K562 (cell line): ENCODE measurements at regions not wholly inside any gene's neighbourhood (a gene's known extent, or its start where the extent isn't known, plus 50 kb on each side); places are given as distances from the start of the nearest gene placed in this dataset.

ENCODE experiments used
- ATAC-seq: fragments of 200-7000 bp; cut with Tn5 transposase; 3 replicates; pipeline ENCODE4 v1.9.1; 2020; ENCODE audit warnings: moderate library complexity
- BruUV-seq: library from RNA; stranded (reverse); fragments of 400-500 nt; replicated peaks from 2 replicates; lab custom pipeline; 2021; lab: Mats Ljungman, UMichigan
- CTCF ChIA-PET: fragments of 300-600 bp; formaldehyde crosslinking; extraction: SDS; loops from one replicate; lab custom pipeline; 2021; ENCODE audit warnings: low intra/inter-chr PET ratio; lab: Yijun Ruan, JAX
- POLR2A ChIA-PET: fragments of 300-600, 350-650 bp; sonication (Branson Sonifier 250); formaldehyde crosslinking; extraction: SDS; loops from one replicate; lab custom pipeline; 2021; ENCODE audit warnings: antibody characterized with exemption, inconsistent platforms; lab: Yijun Ruan, JAX
- DNase-seq, 4 experiments: peaks; one replicate each; pipeline versions ENCODE4 v3.0.0 to v3.0.0-alpha.2; 2011 to 2018; ENCODE audit warnings: low spot score in 3 of 4, mixed read lengths in 3 of 4; ENCODE audit errors: extremely low read depth in 1 of 4
- FAIRE-seq: peaks from 2 replicates; lab custom pipeline; 2011; peaks lifted over from hg19 to GRCh38; lab: Jason Lieb, UNC
- H2AFZ ChIP-seq: 2 replicates; pipeline ENCODE4 v1.6.0; 2011; ENCODE audit warnings: low read depth, low read length, control low read depth, inconsistent platforms
- H3K27ac ChIP-seq: fragments of 200-600 bp; 3 replicates; pipeline ENCODE4 v1.8.0; 2011; ENCODE audit warnings: low read depth, mild to moderate bottlenecking, control low read depth, inconsistent platforms, low read length, moderate library complexity, mixed read lengths; ENCODE audit errors: extremely low read depth
- H3K27me3 ChIP-seq, 2 experiments: fragments of 300-600 bp in 1 of 2; 2 replicates in 1 of 2; 3 replicates in 1 of 2; pipeline versions ENCODE4 v1.6.0 to v1.8.0; 2011; ENCODE audit warnings: inconsistent platforms in 2 of 2, low read length in 2 of 2, mild to moderate bottlenecking in 1 of 2, mixed read lengths in 1 of 2, moderate library complexity in 1 of 2; ENCODE audit not compliant: control insufficient read depth in 2 of 2, insufficient read depth in 2 of 2
- H3K36me3 ChIP-seq: fragments of 300-600 bp; 3 replicates; pipeline ENCODE4 v1.8.0; 2011; ENCODE audit warnings: mild to moderate bottlenecking, low read length, inconsistent platforms; ENCODE audit not compliant: control insufficient read depth, insufficient read depth
- H3K4me1 ChIP-seq, 2 experiments: fragments of 200-600 bp in 1 of 2; replicated peaks in 1 of 2; 2 replicates in 1 of 2; 3 replicates in 1 of 2; pipeline versions ENCODE4 v1.5.1 to v1.8.0; 2011; ENCODE audit warnings: inconsistent platforms in 2 of 2, low read length in 2 of 2, mild to moderate bottlenecking in 1 of 2, mixed read lengths in 1 of 2, moderate library complexity in 1 of 2; ENCODE audit not compliant: control insufficient read depth in 2 of 2, insufficient read depth in 2 of 2
- H3K4me2 ChIP-seq: 2 replicates; pipeline ENCODE4 v1.6.1; 2011; ENCODE audit warnings: low read length, control low read depth, inconsistent platforms, mixed read lengths; ENCODE audit not compliant: insufficient read depth
- H3K4me3 ChIP-seq: fragments of 200-600 bp; sonication (generic), shearing (Covaris generic); 2 replicates; pipeline ENCODE4 v1.5.1; 2016; ENCODE audit warnings: control low read depth, inconsistent platforms
- H3K79me2 ChIP-seq: fragments of 200-600 bp; 3 replicates; pipeline ENCODE4 v1.8.0; 2011; ENCODE audit warnings: low read length, inconsistent platforms; ENCODE audit not compliant: control insufficient read depth, insufficient read depth
- H3K9ac ChIP-seq, 2 experiments: 2 replicates each; pipeline versions ENCODE4 v1.6.0 to v1.6.1; 2011; ENCODE audit warnings: low read depth in 2 of 2, low read length in 2 of 2, control low read depth in 1 of 2, inconsistent platforms in 1 of 2, mild to moderate bottlenecking in 1 of 2, mixed read lengths in 1 of 2; ENCODE audit not compliant: insufficient read depth in 1 of 2
- H3K9me1 ChIP-seq: one replicate; pipeline ENCODE4 v1.6.0; 2011; ENCODE audit warnings: inconsistent platforms, mild to moderate bottlenecking, low read length, moderate library complexity; ENCODE audit not compliant: control insufficient read depth, insufficient read depth
- H3K9me3 ChIP-seq: replicated peaks from 2 replicates; pipeline ENCODE4 v1.5.1; 2011; ENCODE audit warnings: low read depth, low read length, inconsistent platforms; ENCODE audit not compliant: control insufficient read depth, insufficient read depth
- H4K20me1 ChIP-seq: replicated peaks from 2 replicates; pipeline ENCODE4 v1.6.1; 2011; ENCODE audit warnings: low read length, inconsistent platforms, mixed read lengths; ENCODE audit not compliant: control insufficient read depth, insufficient read depth
- ATF6 ChIP-seq: sonication (generic); formaldehyde crosslinking; IDR thresholded peaks from 2 replicates; pipeline ENCODE4 v1.4.0; 2020; ENCODE audit warnings: mild to moderate bottlenecking, missing genetic modification reagents
- CREB1 ChIP-seq, 2 experiments: sonication (generic) in 1 of 2; formaldehyde crosslinking in 1 of 2; IDR thresholded peaks; 2 replicates each; pipeline versions ENCODE4 v1.6.1 to v1.8.0; 2012 to 2022; ENCODE audit warnings: inconsistent platforms in 1 of 2, mild to moderate bottlenecking in 1 of 2, missing genetic modification reagents in 1 of 2, moderate library complexity in 1 of 2
- CREM ChIP-seq: IDR thresholded peaks from 2 replicates; pipeline ENCODE4 v1.6.1; 2014; ENCODE audit warnings: antibody characterized with exemption, low read depth
- GABPA ChIP-seq: fragments of 200-800 bp; sonication (Bioruptor generic); conservative IDR thresholded peaks from 2 replicates; pipeline ENCODE4 v1.6.1; 2016; ENCODE audit warnings: low read depth, missing genetic modification characterization, missing compliant biosample characterization
- PKNOX1 ChIP-seq: fragments of 450-650 bp; IDR thresholded peaks from 2 replicates; pipeline ENCODE4 v1.6.1; 2016
- SIN3B ChIP-seq: fragments of 450-650 bp; IDR thresholded peaks from 2 replicates; pipeline ENCODE4 v1.6.1; 2017; ENCODE audit warnings: low read depth, mild to moderate bottlenecking, moderate library complexity
- SNRNP70 ChIP-seq: fragments of 200-400 bp; formaldehyde crosslinking; optimal IDR thresholded peaks from 2 replicates; pipeline ENCODE3; 2017; ENCODE audit warnings: low read depth, low read length
- TCF7L2 ChIP-seq: fragments of 150-350 bp; IDR thresholded peaks from 2 replicates; pipeline ENCODE4 v1.6.1; 2016; ENCODE audit warnings: low read depth, mild to moderate bottlenecking, low read length, moderate library complexity
- TEAD1 ChIP-seq, 2 experiments: fragments of 450-650 bp in 1 of 2; sonication (generic) in 1 of 2; formaldehyde crosslinking; IDR thresholded peaks; 2 replicates each; pipeline versions ENCODE4 v1.4.0 to v1.8.0; 2020 to 2022; ENCODE audit warnings: mild to moderate bottlenecking in 2 of 2, missing genetic modification reagents in 1 of 2
- ZBTB12 ChIP-seq: fragments of 250-450 bp; sonication (Bioruptor Pico); IDR thresholded peaks from 2 replicates; pipeline ENCODE4 v1.4.0; 2020
- ZBTB8A ChIP-seq: fragments of 450-650 bp; IDR thresholded peaks from 2 replicates; pipeline ENCODE4 v1.6.1; 2018; ENCODE audit warnings: mild to moderate bottlenecking, moderate library complexity; ENCODE audit not compliant: partially characterized antibody
- ZNF586 ChIP-seq: fragments of 450-650 bp; formaldehyde crosslinking; conservative IDR thresholded peaks from 2 replicates; pipeline ENCODE4 v1.4.0; 2020; ENCODE audit warnings: mild to moderate bottlenecking, moderate library complexity
- WGBS: fragments of 100-300 bp; shearing (Covaris generic); methylation state at CpG from one replicate; pipeline ENCODE4 v1.1.6; 2016; ENCODE audit warnings: low coverage, mixed read lengths; ENCODE audit not compliant: insufficient coverage; ENCODE audit errors: missing lambda C conversion rate; 5-methylcytosine and 5-hydroxymethylcytosine counted together
- in situ Hi-C: fragments of 300-500 bp; cut with MboI; formaldehyde crosslinking; loops from 4 replicates; pipeline ENCODE4 v1.15.0; 2018; ENCODE audit warnings: inconsistent platforms, mixed read lengths
- intact Hi-C: fragments of 100-400 bp; cut with micrococcal nuclease; formaldehyde crosslinking; loops from 2 replicates; pipeline ENCODE4 v1.14.2; 2022

GRCh38 chr7:142455392-142455791, 197.5 kb upstream of the PRSS58 start (continued):
- TF ChIP-seq ZBTB8A (no peak), SIN3B (no peak), TCF7L2 (no peak), ZNF586 (CRISPR knock-in tag) (no peak)

GRCh38 chr7:142454862-142455261, 197.0 kb upstream of the PRSS58 start:
- 1% methylated on average over 5 of the region's 5 CpGs for WGBS

More at GRCh38 chr7:142454862-142455261, 197.0 kb upstream of the PRSS58 start:
- Histone ChIP-seq H4K20me1 (no peaks in the 10 kb centered on the region), H3K27me3 (peaks cover 0 to 7% of the 10 kb centered on the region in 2 experiments; a peak in 1 of 5 replicates), H3K9me3 (no peaks in the 10 kb centered on the region), H3K9me1 (no peaks in the 10 kb centered on the region), H2AFZ (no peak overlapping the region), H3K4me2 (no peak overlapping the region), H3K36me3 (no peaks in the 10 kb centered on the region), H3K4me3 (no peak overlapping the region), H3K27ac (no peak overlapping the region), H3K4me1 (no peaks in the 10 kb centered on the region), H3K9ac (no peak overlapping the region), H3K79me2 (no peaks in the 10 kb centered on the region)
- in situ Hi-C loops = no loop called here
- DNase-seq = no peak
- ATAC-seq = no peak
- BruUV-seq = no TSS peak
- intact Hi-C loops = no loop called here
- POLR2A ChIA-PET = interaction anchor here (0.6 to 0.7 kb wide), 2 partner anchors 10 to 18 kb away, joined by 3 read pairs; no protein-coding TSS in a partner anchor
- CTCF ChIA-PET = no interaction called here
- no peak for FAIRE-seq
- no peak for TF ChIP-seq SNRNP70
- 0 out of 2 replicates have a peak, but pooled peaks have one; percentile 38 for TF ChIP-seq CREM
- 0 out of 2 replicates have a peak, but pooled peaks have one; percentile 18 for TF ChIP-seq CREB1 (IDR thresholded peaks at IDR 0.05)
- TF ChIP-seq CREB1 (CRISPR knock-in tag; IDR thresholded peaks at IDR 0.05) = no peak
- peak; percentile 40 for TF ChIP-seq PKNOX1
- no peak for TF ChIP-seq ATF6 (CRISPR knock-in tag)
- no peak for TF ChIP-seq TEAD1 (CRISPR knock-in tag; IDR thresholded peaks at IDR 0.05)
- peak; percentile 37; the same call in 1 of the 2 replicates for TF ChIP-seq ZBTB12 (CRISPR knock-in tag)
- TF ChIP-seq GABPA (tag) = peak; percentile 46
